ENCODE measurements at regions not wholly inside any gene's neighbourhood (a gene's known extent, or its start where the extent isn't known, plus 50 kb on each side); places are given as distances from the start of the nearest gene placed in this dataset.

DNA sequence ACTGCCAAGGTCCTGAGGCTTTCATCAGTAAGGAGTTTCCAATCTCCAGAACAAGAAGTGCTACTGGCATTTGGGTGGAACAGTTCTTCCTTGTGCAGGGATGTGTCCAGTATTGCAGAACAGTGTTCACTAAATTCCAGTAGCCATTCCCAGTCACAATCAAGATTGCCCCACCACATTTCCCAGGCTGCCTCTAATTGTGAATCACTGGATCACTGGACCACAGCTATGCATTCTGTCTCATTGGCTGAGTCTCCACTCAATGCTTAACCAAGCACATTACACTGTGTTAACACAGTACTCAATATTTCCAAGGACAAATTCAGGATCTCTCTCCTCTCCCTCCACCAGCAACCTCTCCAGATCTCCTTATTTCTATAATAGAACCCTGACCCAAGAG is 160.2 kb upstream of the CCDC150 start:
- TF ChIP-seq ZNF41 (CRISPR knock-in tag; conservative IDR thresholded peaks at IDR 0.05) (no peak), ZNF561 (CRISPR knock-in tag; conservative IDR thresholded peaks at IDR 0.05) (no peak), POLR2AphosphoS5 (IDR thresholded peaks at IDR 0.05; ENCODE audit: control insufficient read depth, insufficient read depth, low read depth, low read length) (no peak), XRCC5 (IDR thresholded peaks at IDR 0.05; ENCODE audit: low read depth, low read length) (no peak), MYC (IDR thresholded peaks at IDR 0.05; ENCODE audit: low read depth, low read length) (no peak), MYC (CRISPR knock-in tag; IDR thresholded peaks at IDR 0.05; ENCODE audit: borderline replicate concordance, low read depth) (no peak), MTA2 (IDR thresholded peaks at IDR 0.05; ENCODE audit: low read depth) (no peak), TBP (optimal IDR thresholded peaks at IDR 0.05; ENCODE audit: low read depth, low read length) (no peak), CBX5 (IDR thresholded peaks at IDR 0.05; ENCODE audit: borderline replicate concordance, low read depth) (no peak), JUN (IDR thresholded peaks at IDR 0.05; ENCODE audit: borderline replicate concordance, low read depth, low read length) (no peak), JUN (CRISPR knock-in tag; IDR thresholded peaks at IDR 0.05; ENCODE audit: borderline replicate concordance) (no peak)
- TF ChIP-seq, protein P1, sequence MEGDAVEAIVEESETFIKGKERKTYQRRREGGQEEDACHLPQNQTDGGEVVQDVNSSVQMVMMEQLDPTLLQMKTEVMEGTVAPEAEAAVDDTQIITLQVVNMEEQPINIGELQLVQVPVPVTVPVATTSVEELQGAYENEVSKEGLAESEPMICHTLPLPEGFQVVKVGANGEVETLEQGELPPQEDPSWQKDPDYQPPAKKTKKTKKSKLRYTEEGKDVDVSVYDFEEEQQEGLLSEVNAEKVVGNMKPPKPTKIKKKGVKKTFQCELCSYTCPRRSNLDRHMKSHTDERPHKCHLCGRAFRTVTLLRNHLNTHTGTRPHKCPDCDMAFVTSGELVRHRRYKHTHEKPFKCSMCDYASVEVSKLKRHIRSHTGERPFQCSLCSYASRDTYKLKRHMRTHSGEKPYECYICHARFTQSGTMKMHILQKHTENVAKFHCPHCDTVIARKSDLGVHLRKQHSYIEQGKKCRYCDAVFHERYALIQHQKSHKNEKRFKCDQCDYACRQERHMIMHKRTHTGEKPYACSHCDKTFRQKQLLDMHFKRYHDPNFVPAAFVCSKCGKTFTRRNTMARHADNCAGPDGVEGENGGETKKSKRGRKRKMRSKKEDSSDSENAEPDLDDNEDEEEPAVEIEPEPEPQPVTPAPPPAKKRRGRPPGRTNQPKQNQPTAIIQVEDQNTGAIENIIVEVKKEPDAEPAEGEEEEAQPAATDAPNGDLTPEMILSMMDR (IDR thresholded peaks at IDR 0.05 in 2 of 3, conservative IDR thresholded peaks at IDR 0.05 in 1 of 3; ENCODE audit: insufficient read depth in 2 of 3, low read depth in 1 of 3, low read length in 3 of 3): no peak
- TF ChIP-seq, protein P2, sequence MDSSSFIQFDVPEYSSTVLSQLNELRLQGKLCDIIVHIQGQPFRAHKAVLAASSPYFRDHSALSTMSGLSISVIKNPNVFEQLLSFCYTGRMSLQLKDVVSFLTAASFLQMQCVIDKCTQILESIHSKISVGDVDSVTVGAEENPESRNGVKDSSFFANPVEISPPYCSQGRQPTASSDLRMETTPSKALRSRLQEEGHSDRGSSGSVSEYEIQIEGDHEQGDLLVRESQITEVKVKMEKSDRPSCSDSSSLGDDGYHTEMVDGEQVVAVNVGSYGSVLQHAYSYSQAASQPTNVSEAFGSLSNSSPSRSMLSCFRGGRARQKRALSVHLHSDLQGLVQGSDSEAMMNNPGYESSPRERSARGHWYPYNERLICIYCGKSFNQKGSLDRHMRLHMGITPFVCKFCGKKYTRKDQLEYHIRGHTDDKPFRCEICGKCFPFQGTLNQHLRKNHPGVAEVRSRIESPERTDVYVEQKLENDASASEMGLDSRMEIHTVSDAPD (CRISPR knock-in tag; IDR thresholded peaks at IDR 0.05): no peak
- TF ChIP-seq, protein P3, sequence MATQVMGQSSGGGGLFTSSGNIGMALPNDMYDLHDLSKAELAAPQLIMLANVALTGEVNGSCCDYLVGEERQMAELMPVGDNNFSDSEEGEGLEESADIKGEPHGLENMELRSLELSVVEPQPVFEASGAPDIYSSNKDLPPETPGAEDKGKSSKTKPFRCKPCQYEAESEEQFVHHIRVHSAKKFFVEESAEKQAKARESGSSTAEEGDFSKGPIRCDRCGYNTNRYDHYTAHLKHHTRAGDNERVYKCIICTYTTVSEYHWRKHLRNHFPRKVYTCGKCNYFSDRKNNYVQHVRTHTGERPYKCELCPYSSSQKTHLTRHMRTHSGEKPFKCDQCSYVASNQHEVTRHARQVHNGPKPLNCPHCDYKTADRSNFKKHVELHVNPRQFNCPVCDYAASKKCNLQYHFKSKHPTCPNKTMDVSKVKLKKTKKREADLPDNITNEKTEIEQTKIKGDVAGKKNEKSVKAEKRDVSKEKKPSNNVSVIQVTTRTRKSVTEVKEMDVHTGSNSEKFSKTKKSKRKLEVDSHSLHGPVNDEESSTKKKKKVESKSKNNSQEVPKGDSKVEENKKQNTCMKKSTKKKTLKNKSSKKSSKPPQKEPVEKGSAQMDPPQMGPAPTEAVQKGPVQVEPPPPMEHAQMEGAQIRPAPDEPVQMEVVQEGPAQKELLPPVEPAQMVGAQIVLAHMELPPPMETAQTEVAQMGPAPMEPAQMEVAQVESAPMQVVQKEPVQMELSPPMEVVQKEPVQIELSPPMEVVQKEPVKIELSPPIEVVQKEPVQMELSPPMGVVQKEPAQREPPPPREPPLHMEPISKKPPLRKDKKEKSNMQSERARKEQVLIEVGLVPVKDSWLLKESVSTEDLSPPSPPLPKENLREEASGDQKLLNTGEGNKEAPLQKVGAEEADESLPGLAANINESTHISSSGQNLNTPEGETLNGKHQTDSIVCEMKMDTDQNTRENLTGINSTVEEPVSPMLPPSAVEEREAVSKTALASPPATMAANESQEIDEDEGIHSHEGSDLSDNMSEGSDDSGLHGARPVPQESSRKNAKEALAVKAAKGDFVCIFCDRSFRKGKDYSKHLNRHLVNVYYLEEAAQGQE (IDR thresholded peaks at IDR 0.05; ENCODE audit: borderline replicate concordance): no peak
- TF ChIP-seq, protein P3 (CRISPR knock-in tag; IDR thresholded peaks at IDR 0.05; ENCODE audit: low read depth): no peak
